GM23338 (cell line): ENCODE measurements at regions not wholly inside any gene's neighbourhood (a gene's known extent, or its start where the extent isn't known, plus 50 kb on each side); places are given as distances from the start of the nearest gene placed in this dataset.

Source experiments
- ATAC-seq: fragments of 200-7000 bp; cut with Tn5 transposase; 3 replicates; pipeline ENCODE4 v1.9.1; 2020
- DNase-seq: peaks from one replicate; pipeline ENCODE4 v3.0.0-alpha.2; 2015; ENCODE audit warnings: low spot score
- H2AFZ ChIP-seq: fragments of 200-600 bp; sonication (generic); 2 replicates; pipeline ENCODE4 v1.8.0; 2016; ENCODE audit warnings: antibody characterized with exemption, mild to moderate bottlenecking, moderate library complexity
- H3F3A ChIP-seq: fragments of 200-600 bp; sonication (generic); replicated peaks from 2 replicates; pipeline ENCODE4 v1.8.0; 2017; ENCODE audit warnings: antibody characterized with exemption, mixed run types, low read depth
- H3K27ac ChIP-seq: fragments of 200-600 bp; sonication (generic); 2 replicates; pipeline ENCODE4 v1.6.1; 2016; ENCODE audit warnings: low read depth
- H3K27me3 ChIP-seq: fragments of 200-600 bp; sonication (generic); 2 replicates; pipeline ENCODE4 v1.8.0; 2016; ENCODE audit warnings: mild to moderate bottlenecking, mixed run types, moderate library complexity; ENCODE audit not compliant: insufficient read depth
- H3K36me3 ChIP-seq: fragments of 200-600 bp; sonication (generic); 2 replicates; pipeline ENCODE4 v1.8.0; 2016; ENCODE audit warnings: mild to moderate bottlenecking; ENCODE audit not compliant: insufficient read depth
- H3K4me1 ChIP-seq: fragments of 200-600 bp; sonication (generic); 2 replicates; pipeline ENCODE4 v1.8.0; 2016; ENCODE audit warnings: mild to moderate bottlenecking, moderate library complexity; ENCODE audit not compliant: insufficient read depth
- H3K4me2 ChIP-seq: fragments of 200-600 bp; sonication (generic); 2 replicates; pipeline ENCODE4 v1.7.1; 2017; ENCODE audit warnings: mixed run types
- H3K4me3 ChIP-seq: fragments of 200-600 bp; sonication (generic); 2 replicates; pipeline ENCODE4 v1.6.1; 2016; ENCODE audit warnings: mixed run types
- H3K79me2 ChIP-seq: fragments of 200-600 bp; sonication (generic); replicated peaks from 2 replicates; pipeline ENCODE4 v1.8.0; 2017; ENCODE audit warnings: mild to moderate bottlenecking; ENCODE audit not compliant: insufficient read depth
- H3K9me2 ChIP-seq: fragments of 200-600 bp; sonication (generic); 2 replicates; pipeline ENCODE4 v1.8.0; 2017; ENCODE audit not compliant: insufficient read depth
- H4K20me1 ChIP-seq: fragments of 200-600 bp; sonication (generic); replicated peaks from 2 replicates; pipeline ENCODE4 v1.8.0; 2017; ENCODE audit warnings: mild to moderate bottlenecking; ENCODE audit not compliant: insufficient read depth
- H3K27ac Mint-ChIP-seq: 2 replicates; pipeline ENCODE4 v1.8.0; 2020; ENCODE audit warnings: inconsistent platforms, mild to moderate bottlenecking, moderate library complexity, mixed read lengths
- H3K27me3 Mint-ChIP-seq: 3 replicates; pipeline ENCODE4 v1.8.0; 2022; ENCODE audit warnings: low read depth, mild to moderate bottlenecking, moderate library complexity, mixed read lengths, inconsistent platforms; ENCODE audit not compliant: insufficient read depth, poor library complexity
- H3K36me3 Mint-ChIP-seq: 3 replicates; pipeline ENCODE4 v1.8.0; 2021; ENCODE audit warnings: low read depth, mild to moderate bottlenecking, inconsistent platforms, moderate library complexity, mixed read lengths
- H3K4me1 Mint-ChIP-seq: 3 replicates; pipeline ENCODE4 v1.8.0; 2020; ENCODE audit warnings: mild to moderate bottlenecking, inconsistent platforms, mixed read lengths
- H3K4me3 Mint-ChIP-seq: 3 replicates; pipeline ENCODE4 v1.8.0; 2021; ENCODE audit warnings: moderate library complexity, mild to moderate bottlenecking, inconsistent platforms, mixed read lengths
- H3K9me3 Mint-ChIP-seq: 3 replicates; pipeline ENCODE4 v1.8.0; 2020; ENCODE audit warnings: moderate library complexity, mild to moderate bottlenecking, inconsistent platforms, mixed read lengths
- ETS1 ChIP-seq: IDR thresholded peaks from 2 replicates; pipeline ENCODE4 v1.6.1; 2016; ENCODE audit warnings: antibody characterized with exemption
- EZH2phosphoT487 ChIP-seq: fragments of 200-600 bp; sonication (generic); IDR thresholded peaks from one replicate; pipeline ENCODE4 v1.8.1; 2018; ENCODE audit warnings: antibody characterized with exemption; ENCODE audit not compliant: unreplicated experiment
- JUNB ChIP-seq: IDR thresholded peaks from one replicate; pipeline ENCODE4 v1.6.1; 2016; ENCODE audit warnings: antibody characterized with exemption; ENCODE audit not compliant: unreplicated experiment
- NANOG ChIP-seq: IDR thresholded peaks from 2 replicates; pipeline ENCODE4 v1.6.1; 2016; ENCODE audit warnings: antibody characterized with exemption, borderline replicate concordance
- STAT1 ChIP-seq: IDR thresholded peaks from one replicate; pipeline ENCODE4 v1.6.1; 2016; ENCODE audit warnings: antibody characterized with exemption; ENCODE audit not compliant: unreplicated experiment
- ZNF462 ChIP-seq: fragments of 250-450 bp; sonication (Bioruptor Pico); IDR thresholded peaks from 2 replicates; pipeline ENCODE4 v1.5.0; 2020; ENCODE audit warnings: mild to moderate bottlenecking, moderate library complexity
- TF ChIP-seq, protein P1 (sequence below), 2 experiments: fragments of 200-600 bp in 1 of 2; sonication (generic) in 1 of 2; conservative IDR thresholded peaks; 2 replicates each; pipeline versions ENCODE4 v1.5.1 to v1.6.1; 2016 to 2017; ENCODE audit warnings: antibody characterized with exemption in 2 of 2, low read depth in 2 of 2, mild to moderate bottlenecking in 2 of 2, moderate library complexity in 1 of 2

- Histone ChIP-seq H3K79me2 (no peaks in the 10 kb centered on the region), H3K4me1 (no peaks in the 10 kb centered on the region), H3F3A (no peaks in the 10 kb centered on the region), H2AFZ (0 out of 2 replicates have a peak overlapping the region, but pooled peaks have one; percentile 47), H3K4me2 (no peak overlapping the region), H3K4me3 (no peak overlapping the region), H3K9me2 (0 out of 2 replicates have a peak, but pooled peaks cover 7% of the 10 kb centered on the region), H3K27me3 (no peaks in the 10 kb centered on the region), H3K27ac (no peak overlapping the region), H3K36me3 (peaks cover 5% of the 10 kb centered on the region), H4K20me1 (no peaks in the 10 kb centered on the region)
- TF ChIP-seq EZH2phosphoT487: no peak
- TF ChIP-seq, protein P1, sequence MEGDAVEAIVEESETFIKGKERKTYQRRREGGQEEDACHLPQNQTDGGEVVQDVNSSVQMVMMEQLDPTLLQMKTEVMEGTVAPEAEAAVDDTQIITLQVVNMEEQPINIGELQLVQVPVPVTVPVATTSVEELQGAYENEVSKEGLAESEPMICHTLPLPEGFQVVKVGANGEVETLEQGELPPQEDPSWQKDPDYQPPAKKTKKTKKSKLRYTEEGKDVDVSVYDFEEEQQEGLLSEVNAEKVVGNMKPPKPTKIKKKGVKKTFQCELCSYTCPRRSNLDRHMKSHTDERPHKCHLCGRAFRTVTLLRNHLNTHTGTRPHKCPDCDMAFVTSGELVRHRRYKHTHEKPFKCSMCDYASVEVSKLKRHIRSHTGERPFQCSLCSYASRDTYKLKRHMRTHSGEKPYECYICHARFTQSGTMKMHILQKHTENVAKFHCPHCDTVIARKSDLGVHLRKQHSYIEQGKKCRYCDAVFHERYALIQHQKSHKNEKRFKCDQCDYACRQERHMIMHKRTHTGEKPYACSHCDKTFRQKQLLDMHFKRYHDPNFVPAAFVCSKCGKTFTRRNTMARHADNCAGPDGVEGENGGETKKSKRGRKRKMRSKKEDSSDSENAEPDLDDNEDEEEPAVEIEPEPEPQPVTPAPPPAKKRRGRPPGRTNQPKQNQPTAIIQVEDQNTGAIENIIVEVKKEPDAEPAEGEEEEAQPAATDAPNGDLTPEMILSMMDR (conservative IDR thresholded peaks at IDR 0.05; ENCODE audit: low read depth in 2 of 2): peak in 1 of 2 experiments; percentile 49; a peak in 2 of 4 replicates
- no peaks in the 10 kb centered on the region for H3K4me1 Mint-ChIP-seq
- no peak overlapping the region for H3K27ac Mint-ChIP-seq
- H3K27me3 Mint-ChIP-seq: peaks cover 3% of the 10 kb centered on the region
- DNase-seq (peak; percentile 4), ATAC-seq (no peak)
- peaks cover 27% of the 10 kb centered on the region for H3K9me3 Mint-ChIP-seq
- peaks cover 15% of the 10 kb centered on the region; the same call in 2 of the 3 replicates for H3K36me3 Mint-ChIP-seq
- H3K4me3 Mint-ChIP-seq: no peak overlapping the region
These were observed 99.0 kb upstream of the LARGE1 start for GRCh38 chr22:34019190-34019845.

DNA sequence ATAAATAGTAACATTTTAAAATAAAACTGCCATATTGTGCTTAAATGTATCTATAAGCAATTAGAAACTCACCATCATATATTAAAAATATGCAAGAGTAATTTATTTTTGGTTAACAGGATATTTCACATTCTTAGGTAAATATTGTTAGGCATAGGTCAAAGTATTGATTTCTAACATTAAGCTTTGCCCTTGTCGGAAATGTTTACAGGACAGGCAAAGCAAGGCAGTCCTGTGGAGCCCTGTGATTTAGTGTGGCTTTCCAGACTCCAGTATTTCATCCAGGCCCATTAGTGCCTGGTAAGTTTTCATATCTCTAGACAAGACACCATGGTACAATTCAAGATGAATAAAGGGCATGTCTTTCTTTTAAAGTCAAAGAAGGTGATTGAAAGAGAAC, 114.9 kb upstream of the LARGE1 start:
- Histone ChIP-seq H3K9me2 (no peaks in the 10 kb centered on the region; the same call in 1 of the 2 replicates), H3F3A (no peaks in the 10 kb centered on the region), H4K20me1 (no peaks in the 10 kb centered on the region; the same call in 1 of the 2 replicates), H3K4me2 (no peak overlapping the region), H3K4me1 (no peaks in the 10 kb centered on the region), H3K27ac (no peak overlapping the region), H3K4me3 (no peak overlapping the region), H2AFZ (no peak overlapping the region), H3K36me3 (no peaks in the 10 kb centered on the region), H3K27me3 (no peaks in the 10 kb centered on the region), H3K79me2 (no peaks in the 10 kb centered on the region)
- peaks cover 3% of the 10 kb centered on the region; the same call in 2 of the 3 replicates for H3K4me1 Mint-ChIP-seq
- DNase-seq (no peak), ATAC-seq (no peak)
- H3K27ac Mint-ChIP-seq: no peak overlapping the region
- H3K4me3 Mint-ChIP-seq: no peak overlapping the region
- H3K9me3 Mint-ChIP-seq: peaks cover 17% of the 10 kb centered on the region
- H3K36me3 Mint-ChIP-seq: no peaks in the 10 kb centered on the region; the same call in 2 of the 3 replicates
- no peaks in the 10 kb centered on the region for H3K27me3 Mint-ChIP-seq
- TF ChIP-seq ETS1 (no peak), NANOG (no peak), ZNF462 (CRISPR knock-in tag) (no peak), JUNB (no peak), STAT1 (no peak)
- TF ChIP-seq, protein P1 (conservative IDR thresholded peaks at IDR 0.05; ENCODE audit: low read depth in 2 of 2): no peak
